ENCODE measurements at regions not wholly inside any gene's neighbourhood (a gene's known extent, or its start where the extent isn't known, plus 50 kb on each side); places are given as distances from the start of the nearest gene placed in this dataset.

GRCh38 chr10:10320956-10321355, 696.7 kb upstream of the CELF2 start:
- H3K4me3 ChIP-seq (ENCODE audit: low read depth, low read length), result no peak overlapping the region
- TF ChIP-seq CTCF (IDR thresholded peaks at IDR 0.05; ENCODE audit: borderline replicate concordance, insufficient read depth, low read depth, low read length), result no peak

GRCh38 chr10:10326116-10326515, 691.6 kb upstream of the CELF2 start:
- H3K4me3 ChIP-seq (ENCODE audit: low read depth, low read length), result no peak overlapping the region
- no peak for TF ChIP-seq CTCF (IDR thresholded peaks at IDR 0.05; ENCODE audit: borderline replicate concordance, insufficient read depth, low read depth, low read length)

- H3K4me3 ChIP-seq (ENCODE audit: low read depth, low read length), result no peak overlapping the region
- TF ChIP-seq CTCF (IDR thresholded peaks at IDR 0.05; ENCODE audit: borderline replicate concordance, insufficient read depth, low read depth, low read length), result no peak
Measured at GRCh38 chr10:10327934-10328333, 689.7 kb upstream of the CELF2 start.

- TF ChIP-seq CTCF (IDR thresholded peaks at IDR 0.05; ENCODE audit: borderline replicate concordance, insufficient read depth, low read depth, low read length), result no peak
- H3K4me3 ChIP-seq (ENCODE audit: low read depth, low read length), result no peak overlapping the region
Measured at GRCh38 chr10:10330418-10330817, 687.3 kb upstream of the CELF2 start.

GRCh38 chr10:10332786-10333185, 684.9 kb upstream of the CELF2 start:
- H3K4me3 ChIP-seq (ENCODE audit: low read depth, low read length), result no peak overlapping the region
- no peak for TF ChIP-seq CTCF (IDR thresholded peaks at IDR 0.05; ENCODE audit: borderline replicate concordance, insufficient read depth, low read depth, low read length)

GRCh38 chr10:10333622-10334021, 684.0 kb upstream of the CELF2 start:
- TF ChIP-seq CTCF (IDR thresholded peaks at IDR 0.05; ENCODE audit: borderline replicate concordance, insufficient read depth, low read depth, low read length), result no peak
- H3K4me3 ChIP-seq (ENCODE audit: low read depth, low read length), result no peak overlapping the region

- no peak for TF ChIP-seq CTCF (IDR thresholded peaks at IDR 0.05; ENCODE audit: borderline replicate concordance, insufficient read depth, low read depth, low read length)
- no peak overlapping the region for H3K4me3 ChIP-seq (ENCODE audit: low read depth, low read length)
Measured at GRCh38 chr10:10338339-10338738, 679.3 kb upstream of the CELF2 start.

Measured in GM12875 (cell line).